ENCODE measurements at regions not wholly inside any gene's neighbourhood (a gene's known extent, or its start where the extent isn't known, plus 50 kb on each side); places are given as distances from the start of the nearest gene placed in this dataset.

DNA sequence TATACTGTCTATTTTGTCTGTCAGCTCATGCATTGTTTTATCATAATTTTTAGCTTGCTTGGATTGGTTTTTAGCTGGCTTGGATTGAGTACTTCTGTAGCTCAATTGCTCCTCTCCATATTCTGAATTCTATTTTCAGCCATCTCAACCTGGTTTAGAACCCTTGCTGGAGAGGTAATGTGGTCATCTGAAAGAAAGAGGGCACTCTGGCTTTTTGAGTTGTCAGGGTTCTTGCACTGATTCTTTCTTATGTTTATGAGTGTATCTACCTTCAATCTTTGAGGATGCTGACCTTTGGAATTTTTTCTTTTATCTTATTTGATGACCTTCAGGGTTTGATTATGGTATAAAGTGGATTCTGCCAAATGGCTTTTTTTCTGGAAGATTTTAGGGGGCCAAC lies 632.7 kb upstream of the ID4 start:
- TF ChIP-seq RXRA (IDR thresholded peaks at IDR 0.05; ENCODE audit: borderline replicate concordance, low read depth) (no peak), PBX3 (IDR thresholded peaks at IDR 0.05) (no peak), ELF1 (IDR thresholded peaks at IDR 0.05) (no peak), NFIC (IDR thresholded peaks at IDR 0.05; ENCODE audit: borderline replicate concordance) (no peak), JUND (IDR thresholded peaks at IDR 0.05) (no peak), RCOR1 (IDR thresholded peaks at IDR 0.05; ENCODE audit: low read length) (no peak), SIN3A (IDR thresholded peaks at IDR 0.05; ENCODE audit: borderline replicate concordance, low read depth, low read length) (no peak)
- TF ChIP-seq, protein P1, sequence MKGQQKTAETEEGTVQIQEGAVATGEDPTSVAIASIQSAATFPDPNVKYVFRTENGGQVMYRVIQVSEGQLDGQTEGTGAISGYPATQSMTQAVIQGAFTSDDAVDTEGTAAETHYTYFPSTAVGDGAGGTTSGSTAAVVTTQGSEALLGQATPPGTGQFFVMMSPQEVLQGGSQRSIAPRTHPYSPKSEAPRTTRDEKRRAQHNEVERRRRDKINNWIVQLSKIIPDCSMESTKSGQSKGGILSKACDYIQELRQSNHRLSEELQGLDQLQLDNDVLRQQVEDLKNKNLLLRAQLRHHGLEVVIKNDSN (IDR thresholded peaks at IDR 0.05; ENCODE audit: borderline replicate concordance, low read depth) = no peak
- Histone ChIP-seq H3K27ac (ENCODE audit: low read depth in 2 of 2, low read length in 1 of 2) (no peak overlapping the region), H2AFZ (ENCODE audit: low read depth) (no peak overlapping the region), H3K9me2 (no peaks in the 10 kb centered on the region), H3K4me3 (ENCODE audit: low read depth in 2 of 2, low read length in 1 of 2) (no peak overlapping the region), H3K4me1 (ENCODE audit: control insufficient read depth in 1 of 2, insufficient read depth in 2 of 2, low read depth in 1 of 2, low read length in 1 of 2) (no peaks in the 10 kb centered on the region), H3K4me2 (no peak overlapping the region), H3K79me2 (ENCODE audit: insufficient read depth) (no peaks in the 10 kb centered on the region), H3K9ac (no peak overlapping the region), H3K27me3 (ENCODE audit: insufficient read depth) (no peaks in the 10 kb centered on the region), H4K20me1 (ENCODE audit: insufficient read depth) (no peaks in the 10 kb centered on the region), H3F3A (replicated peaks; ENCODE audit: insufficient read depth) (no peaks in the 10 kb centered on the region), H3K9me3 (no peaks in the 10 kb centered on the region), H3K36me3 (replicated peaks in 1 of 2; ENCODE audit: control insufficient read depth in 1 of 2, insufficient read depth in 2 of 2, low read length in 1 of 2) (no peaks in the 10 kb centered on the region)
- ChIA-PET POLR2A (no interaction called here), CTCF (no interaction called here)
- DNase-seq = no peak

DNA sequence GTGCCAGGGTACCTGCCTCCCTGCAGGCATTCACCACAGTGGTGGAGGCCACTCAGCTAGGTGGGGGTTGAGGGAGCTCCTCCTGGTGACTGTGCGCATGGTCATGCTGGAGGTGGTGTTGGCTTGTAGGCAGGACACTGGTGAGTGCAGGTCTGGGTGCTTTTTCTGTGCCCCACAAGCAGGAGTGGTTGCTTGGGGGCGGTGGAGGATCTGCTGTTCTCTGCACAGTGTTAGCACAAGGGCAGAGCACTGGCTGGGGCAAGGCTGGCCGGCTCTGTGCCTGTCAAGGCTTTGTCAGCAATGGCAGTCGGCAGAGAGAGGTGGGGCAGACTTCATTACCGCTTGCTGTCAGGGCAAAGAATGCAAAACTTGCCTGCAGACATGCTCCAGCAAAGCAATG lies 632.1 kb upstream of the ID4 start:
- Histone ChIP-seq H3K27me3 (ENCODE audit: insufficient read depth) (no peaks in the 10 kb centered on the region), H3K36me3 (replicated peaks in 1 of 2; ENCODE audit: control insufficient read depth in 1 of 2, insufficient read depth in 2 of 2, low read length in 1 of 2) (no peaks in the 10 kb centered on the region), H3K9ac (no peak overlapping the region), H4K20me1 (ENCODE audit: insufficient read depth) (no peaks in the 10 kb centered on the region), H3K4me2 (no peak overlapping the region), H2AFZ (ENCODE audit: low read depth) (no peak overlapping the region), H3K27ac (ENCODE audit: low read depth in 2 of 2, low read length in 1 of 2) (no peak overlapping the region), H3K79me2 (ENCODE audit: insufficient read depth) (no peaks in the 10 kb centered on the region), H3K4me1 (ENCODE audit: control insufficient read depth in 1 of 2, insufficient read depth in 2 of 2, low read depth in 1 of 2, low read length in 1 of 2) (no peaks in the 10 kb centered on the region), H3K9me3 (no peaks in the 10 kb centered on the region), H3K4me3 (ENCODE audit: low read depth in 2 of 2, low read length in 1 of 2) (no peak overlapping the region), H3F3A (replicated peaks; ENCODE audit: insufficient read depth) (no peaks in the 10 kb centered on the region), H3K9me2 (no peaks in the 10 kb centered on the region)
- POLR2A ChIA-PET = no interaction called here
- CTCF ChIA-PET = no interaction called here
- no peak for DNase-seq
- 18% methylated on average over 3 of the region's 5 CpGs for WGBS (ENCODE audit: low lambda C conversion rate)
- TF ChIP-seq FOXM1 (IDR thresholded peaks at IDR 0.05; ENCODE audit: low read depth) = no peak

- CTCF ChIA-PET = interaction anchor here (1.0 kb wide), 1 partner anchor 613 kb away, joined by 6 read pairs; no protein-coding TSS in a partner anchor
- H3K27ac ChIP-seq (ENCODE audit: low read depth in 2 of 2, low read length in 1 of 2) = no peak overlapping the region
- H3K4me1 ChIP-seq (ENCODE audit: control insufficient read depth in 1 of 2, insufficient read depth in 2 of 2, low read depth in 1 of 2, low read length in 1 of 2) = no peaks in the 10 kb centered on the region
- H3K9ac ChIP-seq = no peak overlapping the region
- POLR2A ChIA-PET = no interaction called here
- no peak overlapping the region for H2AFZ ChIP-seq (ENCODE audit: low read depth)
- no peak overlapping the region for H3K4me3 ChIP-seq (ENCODE audit: low read depth in 2 of 2, low read length in 1 of 2)
- H3K9me3 ChIP-seq = no peaks in the 10 kb centered on the region
- no peaks in the 10 kb centered on the region for H3F3A ChIP-seq (replicated peaks; ENCODE audit: insufficient read depth)
- TF ChIP-seq MXI1 (IDR thresholded peaks at IDR 0.05; ENCODE audit: low read depth, low read length) = no peak
- no peak for TF ChIP-seq REST (IDR thresholded peaks at IDR 0.05; ENCODE audit: low read depth, low read length)
- TF ChIP-seq SIN3A (IDR thresholded peaks at IDR 0.05; ENCODE audit: borderline replicate concordance, low read depth, low read length) = no peak
- TF ChIP-seq, protein P1 (IDR thresholded peaks at IDR 0.05; ENCODE audit: borderline replicate concordance, low read depth) = no peak
- no peak overlapping the region for H3K4me2 ChIP-seq
- 10% methylated on average over 2 of the region's 2 CpGs for WGBS (ENCODE audit: low lambda C conversion rate)
- no peaks in the 10 kb centered on the region for H3K36me3 ChIP-seq (replicated peaks in 1 of 2; ENCODE audit: control insufficient read depth in 1 of 2, insufficient read depth in 2 of 2, low read length in 1 of 2)
- H4K20me1 ChIP-seq (ENCODE audit: insufficient read depth) = no peaks in the 10 kb centered on the region
- no peaks in the 10 kb centered on the region for H3K79me2 ChIP-seq (ENCODE audit: insufficient read depth)
- no peak for DNase-seq
- H3K9me2 ChIP-seq = no peaks in the 10 kb centered on the region
- no peaks in the 10 kb centered on the region for H3K27me3 ChIP-seq (ENCODE audit: insufficient read depth)
These were observed 628.0 kb upstream of the ID4 start for GRCh38 chr6:19209202-19209601.
